Nephron (organoid): ENCODE measurements at regions not wholly inside any gene's neighbourhood (a gene's known extent, or its start where the extent isn't known, plus 50 kb on each side); places are given as distances from the start of the nearest gene placed in this dataset.

ENCODE experiments used
- H3K27ac Mint-ChIP-seq, 3 experiments: 2 replicates each; pipeline ENCODE4 v1.8.0; 2020; ENCODE audit warnings: mixed read lengths in 3 of 3, mild to moderate bottlenecking in 2 of 3, moderate library complexity in 1 of 3
- H3K27me3 Mint-ChIP-seq: 2 replicates; pipeline ENCODE4 v1.8.0; 2021; ENCODE audit warnings: low read depth, mild to moderate bottlenecking, moderate library complexity, mixed read lengths
- H3K36me3 Mint-ChIP-seq: 2 replicates; pipeline ENCODE4 v1.8.0; 2020; ENCODE audit warnings: low read depth, mixed read lengths
- H3K4me1 Mint-ChIP-seq: 2 replicates; pipeline ENCODE4 v1.8.0; 2020; ENCODE audit warnings: mixed read lengths
- H3K4me3 Mint-ChIP-seq, 3 experiments: 2 replicates each; pipeline ENCODE4 v1.8.0; 2020; ENCODE audit warnings: mild to moderate bottlenecking in 3 of 3, mixed read lengths in 3 of 3, moderate library complexity in 2 of 3
- H3K9me3 Mint-ChIP-seq: 2 replicates; pipeline ENCODE4 v1.8.0; 2020; ENCODE audit warnings: mixed read lengths
- TF ChIP-seq, protein P1 (sequence below), 3 experiments: fragments of 200-600 bp; sonication (generic); IDR thresholded peaks; one replicate each; pipeline ENCODE4 v1.5.0; 2021; ENCODE audit warnings: antibody characterized with exemption in 3 of 3; ENCODE audit not compliant: unreplicated experiment in 3 of 3

- Mint-ChIP-seq H3K4me3 (no peak overlapping the region), H3K9me3 (no peaks in the 10 kb centered on the region), H3K27me3 (no peaks in the 10 kb centered on the region), H3K4me1 (peaks cover 6% of the 10 kb centered on the region), H3K27ac (no peak overlapping the region), H3K36me3 (no peaks in the 10 kb centered on the region)
- TF ChIP-seq, protein P1, sequence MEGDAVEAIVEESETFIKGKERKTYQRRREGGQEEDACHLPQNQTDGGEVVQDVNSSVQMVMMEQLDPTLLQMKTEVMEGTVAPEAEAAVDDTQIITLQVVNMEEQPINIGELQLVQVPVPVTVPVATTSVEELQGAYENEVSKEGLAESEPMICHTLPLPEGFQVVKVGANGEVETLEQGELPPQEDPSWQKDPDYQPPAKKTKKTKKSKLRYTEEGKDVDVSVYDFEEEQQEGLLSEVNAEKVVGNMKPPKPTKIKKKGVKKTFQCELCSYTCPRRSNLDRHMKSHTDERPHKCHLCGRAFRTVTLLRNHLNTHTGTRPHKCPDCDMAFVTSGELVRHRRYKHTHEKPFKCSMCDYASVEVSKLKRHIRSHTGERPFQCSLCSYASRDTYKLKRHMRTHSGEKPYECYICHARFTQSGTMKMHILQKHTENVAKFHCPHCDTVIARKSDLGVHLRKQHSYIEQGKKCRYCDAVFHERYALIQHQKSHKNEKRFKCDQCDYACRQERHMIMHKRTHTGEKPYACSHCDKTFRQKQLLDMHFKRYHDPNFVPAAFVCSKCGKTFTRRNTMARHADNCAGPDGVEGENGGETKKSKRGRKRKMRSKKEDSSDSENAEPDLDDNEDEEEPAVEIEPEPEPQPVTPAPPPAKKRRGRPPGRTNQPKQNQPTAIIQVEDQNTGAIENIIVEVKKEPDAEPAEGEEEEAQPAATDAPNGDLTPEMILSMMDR (IDR thresholded peaks at IDR 0.05; ENCODE audit: unreplicated experiment in 3 of 3) = no peak
These were observed 437.4 kb downstream of the RND3 start for GRCh38 chr2:150050036-150050435.

GRCh38 chr2:150047620-150048222 is 439.7 kb downstream of the RND3 start:
- Mint-ChIP-seq H3K36me3 (no peaks in the 10 kb centered on the region), H3K4me3 (no peak overlapping the region), H3K9me3 (no peaks in the 10 kb centered on the region), H3K4me1 (peaks cover 6% of the 10 kb centered on the region), H3K27me3 (no peaks in the 10 kb centered on the region), H3K27ac (no peak overlapping the region)
- TF ChIP-seq, protein P1 (IDR thresholded peaks at IDR 0.05; ENCODE audit: unreplicated experiment in 3 of 3) = no peak

DNA sequence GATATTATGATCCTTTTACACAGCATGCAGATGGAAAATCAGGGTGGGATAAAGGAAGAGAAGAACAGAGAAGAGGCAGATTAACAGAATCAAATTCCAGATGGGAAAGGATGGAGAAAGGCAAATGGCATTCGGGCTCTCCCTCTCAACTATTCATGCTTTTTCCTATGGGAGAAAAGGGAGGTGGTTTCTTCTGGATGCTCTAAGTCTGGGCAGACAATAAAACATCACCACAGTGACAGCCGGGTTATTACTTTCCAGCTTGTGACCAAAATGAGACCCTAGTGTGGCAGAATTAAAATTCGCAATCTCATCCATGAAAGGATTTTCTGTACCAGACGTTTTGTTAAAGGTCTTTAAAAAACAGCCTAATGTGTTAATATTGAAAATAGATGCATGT is 440.7 kb downstream of the RND3 start:
- Mint-ChIP-seq H3K9me3 (peaks cover 2% of the 10 kb centered on the region), H3K4me1 (peaks cover 12% of the 10 kb centered on the region), H3K27ac (no peak overlapping the region), H3K27me3 (no peaks in the 10 kb centered on the region), H3K4me3 (no peak overlapping the region), H3K36me3 (no peaks in the 10 kb centered on the region)
- TF ChIP-seq, protein P1 (IDR thresholded peaks at IDR 0.05; ENCODE audit: unreplicated experiment in 3 of 3) = no peak

GRCh38 chr2:150046211-150046610 is 441.3 kb downstream of the RND3 start:
- Mint-ChIP-seq H3K4me1 (peaks cover 18% of the 10 kb centered on the region), H3K4me3 (no peak overlapping the region), H3K9me3 (peaks cover 2% of the 10 kb centered on the region), H3K27me3 (no peaks in the 10 kb centered on the region), H3K27ac (no peak overlapping the region), H3K36me3 (no peaks in the 10 kb centered on the region)
- TF ChIP-seq, protein P1 (IDR thresholded peaks at IDR 0.05; ENCODE audit: unreplicated experiment in 3 of 3) = no peak

GRCh38 chr2:150045601-150046000 is 441.9 kb downstream of the RND3 start:
- TF ChIP-seq, protein P1 (IDR thresholded peaks at IDR 0.05; ENCODE audit: unreplicated experiment in 3 of 3) = no peak

DNA sequence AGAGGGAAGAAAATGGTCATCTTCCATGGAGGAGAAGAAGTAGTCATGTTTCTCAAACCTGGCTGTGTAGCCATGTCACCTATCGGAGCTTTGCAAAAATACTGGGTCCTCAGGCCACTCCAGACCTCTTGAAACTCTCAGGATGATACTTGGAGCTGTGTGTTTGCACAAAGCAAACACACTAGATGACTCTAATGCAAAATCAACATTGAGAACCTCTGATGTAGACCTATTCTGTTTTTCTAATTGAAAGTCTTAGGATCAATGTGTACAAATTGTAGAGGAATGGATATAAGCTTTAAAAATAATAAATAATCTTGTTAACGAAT is 444.3 kb downstream of the RND3 start:
- TF ChIP-seq, protein P1 (IDR thresholded peaks at IDR 0.05; ENCODE audit: unreplicated experiment in 3 of 3) = no peak
- peaks cover 23% of the 10 kb centered on the region for H3K4me1 Mint-ChIP-seq
- H3K4me3 Mint-ChIP-seq = no peak overlapping the region
- no peaks in the 10 kb centered on the region for H3K36me3 Mint-ChIP-seq
- H3K27ac Mint-ChIP-seq = no peak overlapping the region
- H3K27me3 Mint-ChIP-seq = no peaks in the 10 kb centered on the region
- peaks cover 2% of the 10 kb centered on the region for H3K9me3 Mint-ChIP-seq

More at GRCh38 chr2:150045601-150046000, 441.9 kb downstream of the RND3 start:
- Mint-ChIP-seq H3K4me1 (peaks cover 23% of the 10 kb centered on the region), H3K27me3 (no peaks in the 10 kb centered on the region), H3K4me3 (no peak overlapping the region), H3K9me3 (peaks cover 2% of the 10 kb centered on the region), H3K36me3 (no peaks in the 10 kb centered on the region), H3K27ac (no peak overlapping the region)
